ENCODE measurements at regions not wholly inside any gene's neighbourhood (a gene's known extent, or its start where the extent isn't known, plus 50 kb on each side); places are given as distances from the start of the nearest gene placed in this dataset.
A peak's percentile ranks its signal among the peaks of the same experiment; 100 is the strongest.
"Not testable (repeated sequence)": the region's sequence is repeated elsewhere in the genome, so short reads cannot be mapped to it uniquely, and the experiment has no call there.

DNA sequence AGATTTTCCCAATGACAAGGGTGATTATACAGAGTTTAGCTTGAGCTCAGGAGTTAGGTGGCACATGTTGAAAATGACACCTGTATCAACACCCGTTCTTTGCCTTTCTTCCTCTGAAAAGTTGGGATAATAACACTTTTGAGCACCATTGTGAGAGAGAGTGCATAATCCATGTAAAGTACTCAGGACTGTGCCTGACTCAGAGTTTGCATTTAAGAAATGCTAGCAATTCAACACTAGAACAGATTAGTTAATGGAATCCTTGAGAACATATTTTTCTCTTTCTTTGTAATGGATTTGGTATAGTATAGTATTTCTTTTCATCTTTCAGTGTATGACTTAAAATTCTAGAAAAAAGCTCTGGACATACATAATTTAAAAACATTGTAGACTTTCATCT, 449.2 kb downstream of the GJA1 start:
- H3K27me3 Mint-ChIP-seq (ENCODE audit: low read depth), result no peaks in the 10 kb centered on the region
- H3K4me3 Mint-ChIP-seq, result no peak overlapping the region
- no peaks in the 10 kb centered on the region for H3K36me3 Mint-ChIP-seq (ENCODE audit: low read depth)
- H3K4me1 Mint-ChIP-seq, result no peaks in the 10 kb centered on the region
- H3K27ac Mint-ChIP-seq, result no peak overlapping the region
- TF ChIP-seq, protein P1, sequence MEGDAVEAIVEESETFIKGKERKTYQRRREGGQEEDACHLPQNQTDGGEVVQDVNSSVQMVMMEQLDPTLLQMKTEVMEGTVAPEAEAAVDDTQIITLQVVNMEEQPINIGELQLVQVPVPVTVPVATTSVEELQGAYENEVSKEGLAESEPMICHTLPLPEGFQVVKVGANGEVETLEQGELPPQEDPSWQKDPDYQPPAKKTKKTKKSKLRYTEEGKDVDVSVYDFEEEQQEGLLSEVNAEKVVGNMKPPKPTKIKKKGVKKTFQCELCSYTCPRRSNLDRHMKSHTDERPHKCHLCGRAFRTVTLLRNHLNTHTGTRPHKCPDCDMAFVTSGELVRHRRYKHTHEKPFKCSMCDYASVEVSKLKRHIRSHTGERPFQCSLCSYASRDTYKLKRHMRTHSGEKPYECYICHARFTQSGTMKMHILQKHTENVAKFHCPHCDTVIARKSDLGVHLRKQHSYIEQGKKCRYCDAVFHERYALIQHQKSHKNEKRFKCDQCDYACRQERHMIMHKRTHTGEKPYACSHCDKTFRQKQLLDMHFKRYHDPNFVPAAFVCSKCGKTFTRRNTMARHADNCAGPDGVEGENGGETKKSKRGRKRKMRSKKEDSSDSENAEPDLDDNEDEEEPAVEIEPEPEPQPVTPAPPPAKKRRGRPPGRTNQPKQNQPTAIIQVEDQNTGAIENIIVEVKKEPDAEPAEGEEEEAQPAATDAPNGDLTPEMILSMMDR (IDR thresholded peaks at IDR 0.05; ENCODE audit: unreplicated experiment in 3 of 3), result no peak
- no peaks in the 10 kb centered on the region for H3K9me3 Mint-ChIP-seq

DNA sequence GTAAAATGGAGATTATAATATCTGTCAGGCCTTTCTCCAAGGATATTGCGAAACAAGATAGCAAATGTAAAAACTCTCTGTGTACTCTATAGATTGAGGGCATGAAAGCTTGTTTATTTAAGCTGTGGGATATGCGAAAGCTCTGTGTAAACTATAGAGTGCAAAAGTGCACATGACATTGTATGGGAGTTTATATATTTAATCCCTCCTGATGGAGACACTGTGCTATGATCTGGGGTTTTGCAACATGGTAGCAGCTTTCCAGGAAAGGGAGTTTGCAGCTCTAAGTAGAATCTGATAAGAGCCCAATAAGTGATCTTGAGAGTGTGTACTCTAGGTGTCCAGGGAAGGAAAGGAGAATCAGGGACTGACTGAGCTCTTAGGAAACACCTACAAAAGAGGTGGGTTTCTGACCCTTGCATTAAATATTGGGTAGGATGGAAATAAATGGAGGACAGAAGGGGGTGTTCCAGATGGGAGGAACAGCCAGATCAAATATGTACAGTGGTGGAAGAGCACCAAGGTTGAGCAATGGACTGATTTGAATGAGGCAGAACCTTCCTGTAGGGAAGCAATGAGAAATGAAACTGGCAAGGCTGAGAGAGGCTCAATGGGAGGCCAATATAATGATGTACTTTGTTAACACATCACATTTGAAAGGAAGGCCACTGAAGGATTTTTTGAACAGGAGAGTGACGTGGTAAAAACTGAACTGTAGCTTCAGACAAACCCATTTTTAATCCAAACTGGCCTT, 450.1 kb downstream of the GJA1 start:
- TF ChIP-seq, protein P1 (IDR thresholded peaks at IDR 0.05; ENCODE audit: unreplicated experiment in 3 of 3), result no peak
- H3K36me3 Mint-ChIP-seq (ENCODE audit: low read depth), result no peaks in the 10 kb centered on the region
- H3K27ac Mint-ChIP-seq, result no peak overlapping the region
- H3K27me3 Mint-ChIP-seq (ENCODE audit: low read depth), result no peaks in the 10 kb centered on the region
- H3K4me3 Mint-ChIP-seq, result no peak overlapping the region
- H3K9me3 Mint-ChIP-seq, result no peaks in the 10 kb centered on the region
- H3K4me1 Mint-ChIP-seq, result no peaks in the 10 kb centered on the region

DNA sequence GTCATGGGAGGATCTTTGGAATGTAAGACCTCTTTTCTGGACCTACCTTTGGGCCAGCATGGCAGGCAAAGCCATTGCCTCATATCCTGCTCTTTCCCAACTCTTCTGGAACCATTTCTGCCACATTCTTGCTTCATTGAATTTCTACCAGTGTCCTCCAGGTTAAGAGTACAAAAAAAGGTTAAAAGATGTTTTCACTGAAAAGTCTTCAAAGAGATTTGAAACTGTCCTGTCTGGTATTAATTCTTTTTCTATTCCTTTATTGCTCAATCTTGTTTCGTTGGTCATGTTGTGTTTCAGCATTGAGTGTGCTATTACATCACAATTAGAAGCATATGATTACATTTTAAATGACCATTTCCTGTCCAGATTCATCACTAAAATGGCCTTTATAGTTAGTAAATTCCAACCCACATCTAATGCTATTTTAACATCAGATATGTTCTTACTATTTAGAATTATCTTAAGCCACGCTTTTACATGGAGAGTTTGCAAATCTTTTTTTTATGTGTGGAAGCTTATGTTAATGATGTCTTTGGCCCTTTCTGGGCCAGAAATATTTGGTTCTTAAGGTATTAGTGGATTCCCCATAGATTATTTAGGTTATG, 450.9 kb downstream of the GJA1 start:
- Mint-ChIP-seq H3K4me1 (no peaks in the 10 kb centered on the region), H3K36me3 (ENCODE audit: low read depth) (no peaks in the 10 kb centered on the region), H3K4me3 (no peak overlapping the region), H3K9me3 (no peaks in the 10 kb centered on the region), H3K27ac (no peak overlapping the region), H3K27me3 (ENCODE audit: low read depth) (no peaks in the 10 kb centered on the region)
- TF ChIP-seq, protein P1 (IDR thresholded peaks at IDR 0.05; ENCODE audit: unreplicated experiment in 3 of 3), result no peak

DNA sequence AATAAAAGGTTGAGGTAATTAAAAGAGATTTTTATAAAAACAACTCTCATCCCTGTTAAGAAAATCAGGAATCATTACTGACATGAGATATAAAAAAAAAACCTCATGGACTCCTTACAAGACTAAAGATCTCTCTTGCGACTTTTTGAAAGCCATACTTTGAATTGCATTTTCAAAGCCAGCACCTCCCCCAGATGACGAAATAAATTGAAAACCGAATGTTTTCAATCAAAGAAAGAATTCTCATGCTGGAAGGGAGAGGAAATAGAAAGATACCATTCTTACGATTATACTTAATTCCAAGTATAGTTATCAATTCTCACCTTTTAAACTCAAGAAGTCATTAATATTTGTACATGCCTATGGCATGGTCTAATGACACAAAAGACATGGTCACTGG, 452.3 kb downstream of the GJA1 start:
- H3K27me3 Mint-ChIP-seq (ENCODE audit: low read depth), result no peaks in the 10 kb centered on the region
- H3K4me1 Mint-ChIP-seq, result no peaks in the 10 kb centered on the region
- TF ChIP-seq, protein P1 (IDR thresholded peaks at IDR 0.05; ENCODE audit: unreplicated experiment in 3 of 3), result no peak
- no peaks in the 10 kb centered on the region for H3K9me3 Mint-ChIP-seq
- H3K36me3 Mint-ChIP-seq (ENCODE audit: low read depth), result no peaks in the 10 kb centered on the region
- H3K27ac Mint-ChIP-seq, result no peak overlapping the region
- H3K4me3 Mint-ChIP-seq, result no peak overlapping the region

DNA sequence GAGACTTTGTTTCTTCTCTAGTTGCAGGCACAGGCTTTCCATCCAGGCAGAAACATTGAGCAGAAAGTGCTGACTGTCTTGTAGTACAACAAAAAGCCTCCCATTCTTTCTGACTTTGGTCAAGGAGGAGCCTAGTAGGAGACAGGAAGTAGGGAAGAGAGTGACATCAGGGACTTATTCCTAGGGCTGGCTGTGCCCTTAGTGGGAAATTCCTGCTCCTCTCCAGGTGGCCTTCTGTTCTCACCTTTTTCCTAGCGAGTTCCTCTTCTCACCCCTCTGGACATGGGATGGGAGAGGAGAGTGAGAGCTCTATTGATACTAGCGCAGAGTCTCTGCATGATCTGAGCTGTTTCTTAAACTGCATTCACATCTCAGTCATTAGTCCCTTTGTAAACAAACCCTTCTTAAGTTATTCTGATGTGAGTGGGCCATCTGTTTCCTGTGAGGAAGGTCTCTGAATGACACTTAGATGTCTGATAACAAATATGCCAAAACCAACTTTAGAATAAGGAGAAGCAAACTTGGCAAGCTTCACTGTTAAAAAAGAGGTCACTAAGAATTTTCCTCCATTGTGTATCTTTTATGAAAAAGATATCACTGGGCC, 455.0 kb downstream of the GJA1 start:
- Mint-ChIP-seq H3K9me3 (no peaks in the 10 kb centered on the region), H3K27ac (no peak overlapping the region), H3K27me3 (ENCODE audit: low read depth) (no peaks in the 10 kb centered on the region), H3K4me3 (no peak overlapping the region), H3K4me1 (peaks cover under 1% of the 10 kb centered on the region), H3K36me3 (ENCODE audit: low read depth) (no peaks in the 10 kb centered on the region)
- TF ChIP-seq, protein P1 (IDR thresholded peaks at IDR 0.05; ENCODE audit: unreplicated experiment in 3 of 3), result no peak

DNA sequence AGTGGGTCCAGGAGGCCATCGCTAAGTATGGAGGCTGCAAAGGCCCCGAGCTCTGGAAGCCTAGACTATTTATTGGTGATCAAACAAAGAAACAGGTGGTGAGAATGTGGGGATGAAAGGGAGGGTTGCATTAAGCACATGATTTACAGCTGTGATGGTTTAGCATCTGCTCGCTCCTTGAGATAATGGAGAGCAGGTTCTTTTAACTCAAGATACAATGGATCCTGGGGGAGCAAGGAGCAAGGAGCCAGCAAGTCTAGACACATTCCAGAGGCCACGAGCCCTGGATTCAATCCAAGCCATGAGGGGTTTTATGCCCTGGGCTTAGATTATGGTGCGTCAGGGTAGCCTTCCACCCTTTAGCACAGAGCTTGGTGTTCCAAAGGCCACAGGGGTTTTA, 460.3 kb downstream of the GJA1 start:
- H3K27ac Mint-ChIP-seq, result peak overlapping the region in 1 of 3 experiments; percentile 23
- H3K27me3 Mint-ChIP-seq (ENCODE audit: low read depth); H3K4me3 Mint-ChIP-seq; H3K9me3 Mint-ChIP-seq; H3K4me1 Mint-ChIP-seq; H3K36me3 Mint-ChIP-seq (ENCODE audit: low read depth): not testable (repeated sequence)

Measured in nephron (organoid).